ENCODE measurements at regions not wholly inside any gene's neighbourhood (a gene's known extent, or its start where the extent isn't known, plus 50 kb on each side); places are given as distances from the start of the nearest gene placed in this dataset.
"Not testable (repeated sequence)": the region's sequence is repeated elsewhere in the genome, so short reads cannot be mapped to it uniquely, and the experiment has no call there.

GRCh38 chr5:40121236-40121635 lies 558.5 kb upstream of the PTGER4 start:
- no peak for TF ChIP-seq CTCF (conservative IDR thresholded peaks at IDR 0.05 in 1 of 2, IDR thresholded peaks at IDR 0.05 in 1 of 2; ENCODE audit: low read depth in 1 of 2, low read length in 2 of 2)
- no peak for TF ChIP-seq EZH2 (IDR thresholded peaks at IDR 0.05; ENCODE audit: low read length, missing control alignments)
- H3K79me2 ChIP-seq (ENCODE audit: control insufficient read depth, insufficient read depth, low read length) = no peaks in the 10 kb centered on the region
- no peaks in the 10 kb centered on the region for H3K4me1 ChIP-seq (ENCODE audit: control insufficient read depth, extremely low read depth, insufficient read depth, low read length)
- H3K36me3 ChIP-seq (ENCODE audit: control insufficient read depth, insufficient read depth, low read length) = no peaks in the 10 kb centered on the region
- no peak for DNase-seq (ENCODE audit: low read depth in 2 of 2)
- H3K9ac ChIP-seq (ENCODE audit: insufficient read depth, low read length) = no peak overlapping the region
- no peak overlapping the region for H3K4me3 ChIP-seq (replicated peaks in 1 of 4; ENCODE audit: control extremely low read depth in 1 of 4, insufficient read depth in 1 of 4, low read depth in 3 of 4, low read length in 4 of 4)
- no peaks in the 10 kb centered on the region for H3K27me3 ChIP-seq (ENCODE audit: control insufficient read depth, insufficient read depth, low read length)
- no peak overlapping the region for H3K27ac ChIP-seq (ENCODE audit: insufficient read depth, low read length)
- H4K20me1 ChIP-seq (ENCODE audit: control insufficient read depth, extremely low read depth, insufficient read depth, low read length) = no peaks in the 10 kb centered on the region
- H3K9me3 ChIP-seq (ENCODE audit: control insufficient read depth, insufficient read depth, low read depth, low read length) = no peaks in the 10 kb centered on the region
- no peak overlapping the region for H3K4me2 ChIP-seq (ENCODE audit: extremely low read depth, insufficient read depth, low read length)
- H2AFZ ChIP-seq (ENCODE audit: low read length) = no peak overlapping the region

- Histone ChIP-seq H3K27me3 (ENCODE audit: control insufficient read depth, insufficient read depth, low read length) (no peaks in the 10 kb centered on the region), H3K27ac (ENCODE audit: insufficient read depth, low read length) (no peak overlapping the region), H2AFZ (ENCODE audit: low read length) (no peak overlapping the region), H3K4me2 (ENCODE audit: extremely low read depth, insufficient read depth, low read length) (no peak overlapping the region), H4K20me1 (ENCODE audit: control insufficient read depth, extremely low read depth, insufficient read depth, low read length) (no peaks in the 10 kb centered on the region), H3K4me3 (replicated peaks in 1 of 4; ENCODE audit: control extremely low read depth in 1 of 4, insufficient read depth in 1 of 4, low read depth in 3 of 4, low read length in 4 of 4) (no peak overlapping the region), H3K9ac (ENCODE audit: insufficient read depth, low read length) (no peak overlapping the region), H3K79me2 (ENCODE audit: control insufficient read depth, insufficient read depth, low read length) (no peaks in the 10 kb centered on the region), H3K36me3 (ENCODE audit: control insufficient read depth, insufficient read depth, low read length) (no peaks in the 10 kb centered on the region), H3K9me3 (ENCODE audit: control insufficient read depth, insufficient read depth, low read depth, low read length) (no peaks in the 10 kb centered on the region), H3K4me1 (ENCODE audit: control insufficient read depth, extremely low read depth, insufficient read depth, low read length) (no peaks in the 10 kb centered on the region)
- no peak for DNase-seq (ENCODE audit: low read depth in 2 of 2)
- TF ChIP-seq CTCF (conservative IDR thresholded peaks at IDR 0.05 in 1 of 2, IDR thresholded peaks at IDR 0.05 in 1 of 2; ENCODE audit: low read depth in 1 of 2, low read length in 2 of 2) (no peak), EZH2 (IDR thresholded peaks at IDR 0.05; ENCODE audit: low read length, missing control alignments) (no peak)
Observed at GRCh38 chr5:40112875-40113274, 566.8 kb upstream of the PTGER4 start.

GRCh38 chr5:40111036-40111435 lies 568.7 kb upstream of the PTGER4 start:
- not testable (repeated sequence) for H3K79me2 ChIP-seq (ENCODE audit: control insufficient read depth, insufficient read depth, low read length); H3K36me3 ChIP-seq (ENCODE audit: control insufficient read depth, insufficient read depth, low read length); H2AFZ ChIP-seq (ENCODE audit: low read length); H3K4me2 ChIP-seq (ENCODE audit: extremely low read depth, insufficient read depth, low read length); H3K9me3 ChIP-seq (ENCODE audit: control insufficient read depth, insufficient read depth, low read depth, low read length); H3K9ac ChIP-seq (ENCODE audit: insufficient read depth, low read length); H3K4me1 ChIP-seq (ENCODE audit: control insufficient read depth, extremely low read depth, insufficient read depth, low read length); H4K20me1 ChIP-seq (ENCODE audit: control insufficient read depth, extremely low read depth, insufficient read depth, low read length); H3K27me3 ChIP-seq (ENCODE audit: control insufficient read depth, insufficient read depth, low read length); H3K4me3 ChIP-seq (replicated peaks in 1 of 4; ENCODE audit: control extremely low read depth in 1 of 4, insufficient read depth in 1 of 4, low read depth in 3 of 4, low read length in 4 of 4); H3K27ac ChIP-seq (ENCODE audit: insufficient read depth, low read length); DNase-seq (ENCODE audit: low read depth in 2 of 2)

GRCh38 chr5:40108764-40109390 lies 570.8 kb upstream of the PTGER4 start:
- H2AFZ ChIP-seq (ENCODE audit: low read length); H4K20me1 ChIP-seq (ENCODE audit: control insufficient read depth, extremely low read depth, insufficient read depth, low read length); H3K4me2 ChIP-seq (ENCODE audit: extremely low read depth, insufficient read depth, low read length); H3K27ac ChIP-seq (ENCODE audit: insufficient read depth, low read length); H3K79me2 ChIP-seq (ENCODE audit: control insufficient read depth, insufficient read depth, low read length); H3K9me3 ChIP-seq (ENCODE audit: control insufficient read depth, insufficient read depth, low read depth, low read length); H3K36me3 ChIP-seq (ENCODE audit: control insufficient read depth, insufficient read depth, low read length); H3K9ac ChIP-seq (ENCODE audit: insufficient read depth, low read length); H3K4me1 ChIP-seq (ENCODE audit: control insufficient read depth, extremely low read depth, insufficient read depth, low read length); H3K27me3 ChIP-seq (ENCODE audit: control insufficient read depth, insufficient read depth, low read length); H3K4me3 ChIP-seq (replicated peaks in 1 of 4; ENCODE audit: control extremely low read depth in 1 of 4, insufficient read depth in 1 of 4, low read depth in 3 of 4, low read length in 4 of 4): not testable (repeated sequence)
- peak; percentile 1 to 72 for DNase-seq (ENCODE audit: low read depth in 2 of 2)

GRCh38 chr5:40107786-40108185 lies 571.9 kb upstream of the PTGER4 start:
- H3K9ac ChIP-seq (ENCODE audit: insufficient read depth, low read length); H2AFZ ChIP-seq (ENCODE audit: low read length); H3K4me3 ChIP-seq (replicated peaks in 1 of 4; ENCODE audit: control extremely low read depth in 1 of 4, insufficient read depth in 1 of 4, low read depth in 3 of 4, low read length in 4 of 4); H3K27ac ChIP-seq (ENCODE audit: insufficient read depth, low read length); H3K9me3 ChIP-seq (ENCODE audit: control insufficient read depth, insufficient read depth, low read depth, low read length); H3K36me3 ChIP-seq (ENCODE audit: control insufficient read depth, insufficient read depth, low read length); H4K20me1 ChIP-seq (ENCODE audit: control insufficient read depth, extremely low read depth, insufficient read depth, low read length); H3K79me2 ChIP-seq (ENCODE audit: control insufficient read depth, insufficient read depth, low read length); H3K27me3 ChIP-seq (ENCODE audit: control insufficient read depth, insufficient read depth, low read length); H3K4me1 ChIP-seq (ENCODE audit: control insufficient read depth, extremely low read depth, insufficient read depth, low read length); DNase-seq (ENCODE audit: low read depth in 2 of 2); H3K4me2 ChIP-seq (ENCODE audit: extremely low read depth, insufficient read depth, low read length): not testable (repeated sequence)

Measured in fibroblast of lung (primary cell).